ENCODE measurements at regions not wholly inside any gene's neighbourhood (a gene's known extent, or its start where the extent isn't known, plus 50 kb on each side); places are given as distances from the start of the nearest gene placed in this dataset.

DNA sequence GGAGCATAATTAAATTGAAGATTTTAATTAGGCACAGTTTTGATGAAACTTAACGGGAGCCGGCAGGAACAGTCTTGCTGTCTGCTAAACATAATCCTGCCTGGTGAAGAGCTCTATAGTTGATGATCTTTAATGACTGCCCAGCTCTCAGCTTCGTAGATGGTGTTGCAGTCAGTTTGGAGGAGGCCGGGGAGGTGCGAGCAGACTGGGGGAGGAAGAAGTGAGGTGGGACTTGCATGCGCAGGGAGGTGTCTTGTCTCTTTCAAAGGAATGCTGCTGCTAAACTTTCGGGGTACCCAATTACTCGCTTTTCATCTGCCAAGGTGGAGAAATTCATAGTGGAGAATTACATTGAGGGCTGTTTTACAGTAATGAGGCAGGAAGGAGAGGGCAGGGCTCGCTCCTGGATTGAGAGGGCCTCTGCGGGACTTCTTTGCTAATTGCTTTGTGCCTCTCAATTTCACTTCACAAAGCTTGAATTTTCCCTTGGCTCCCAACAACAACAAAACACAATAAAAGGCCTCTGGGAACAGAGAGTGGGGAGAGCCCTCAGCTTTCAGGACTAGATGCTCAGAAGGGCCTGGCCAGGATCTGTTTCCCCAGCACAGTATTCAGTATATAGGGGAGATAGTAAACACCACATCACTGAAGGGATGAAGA is 257.9 kb upstream of the ADRA1B start:
- TF ChIP-seq, protein P1, sequence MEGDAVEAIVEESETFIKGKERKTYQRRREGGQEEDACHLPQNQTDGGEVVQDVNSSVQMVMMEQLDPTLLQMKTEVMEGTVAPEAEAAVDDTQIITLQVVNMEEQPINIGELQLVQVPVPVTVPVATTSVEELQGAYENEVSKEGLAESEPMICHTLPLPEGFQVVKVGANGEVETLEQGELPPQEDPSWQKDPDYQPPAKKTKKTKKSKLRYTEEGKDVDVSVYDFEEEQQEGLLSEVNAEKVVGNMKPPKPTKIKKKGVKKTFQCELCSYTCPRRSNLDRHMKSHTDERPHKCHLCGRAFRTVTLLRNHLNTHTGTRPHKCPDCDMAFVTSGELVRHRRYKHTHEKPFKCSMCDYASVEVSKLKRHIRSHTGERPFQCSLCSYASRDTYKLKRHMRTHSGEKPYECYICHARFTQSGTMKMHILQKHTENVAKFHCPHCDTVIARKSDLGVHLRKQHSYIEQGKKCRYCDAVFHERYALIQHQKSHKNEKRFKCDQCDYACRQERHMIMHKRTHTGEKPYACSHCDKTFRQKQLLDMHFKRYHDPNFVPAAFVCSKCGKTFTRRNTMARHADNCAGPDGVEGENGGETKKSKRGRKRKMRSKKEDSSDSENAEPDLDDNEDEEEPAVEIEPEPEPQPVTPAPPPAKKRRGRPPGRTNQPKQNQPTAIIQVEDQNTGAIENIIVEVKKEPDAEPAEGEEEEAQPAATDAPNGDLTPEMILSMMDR (IDR thresholded peaks at IDR 0.05; ENCODE audit: low read depth, low read length, missing input control) = no peak
- TF ChIP-seq NR2F2 (IDR thresholded peaks at IDR 0.05) (no peak), TAF1 (conservative IDR thresholded peaks at IDR 0.05) (no peak), FOXA1 (IDR thresholded peaks at IDR 0.05) (no peak), GABPA (IDR thresholded peaks at IDR 0.05 in 1 of 2, conservative IDR thresholded peaks at IDR 0.05 in 1 of 2) (no peak), ATF3 (IDR thresholded peaks at IDR 0.05) (no peak), REST (IDR thresholded peaks at IDR 0.05) (no peak), ZBTB33 (IDR thresholded peaks at IDR 0.05) (no peak), RXRA (IDR thresholded peaks at IDR 0.05) (no peak), YY1 (IDR thresholded peaks at IDR 0.05) (no peak), HNF4A (conservative IDR thresholded peaks at IDR 0.05) (no peak)
